HCT116 (cell line): ENCODE measurements at regions not wholly inside any gene's neighbourhood (a gene's known extent, or its start where the extent isn't known, plus 50 kb on each side); places are given as distances from the start of the nearest gene placed in this dataset.

Experiments
- ATAC-seq: fragments of 200-7000 bp; cut with Tn5 transposase; 2 replicates; pipeline ENCODE4 v1.9.1; 2020; ENCODE audit warnings: mild to moderate bottlenecking, moderate library complexity
- BruUV-seq: library from RNA; stranded (reverse); fragments of 400-500 nt; replicated peaks from 2 replicates; lab custom pipeline; 2021; lab: Mats Ljungman, UMichigan
- CTCF ChIA-PET: fragments of 300-600 bp; sonication (Branson Sonifier 250); formaldehyde crosslinking; loops from one replicate; lab custom pipeline; 2021; ENCODE audit warnings: antibody characterized with exemption; lab: Charles Lee
- POLR2A ChIA-PET: fragments of 300-600, 350-600 bp; sonication (Branson Sonifier 250); formaldehyde crosslinking; loops from one replicate; lab custom pipeline; 2021; ENCODE audit warnings: antibody characterized with exemption; lab: Charles Lee
- RAD21 ChIA-PET, 2 experiments: fragments of 300-600 bp; sonication (Branson Sonifier 250); formaldehyde crosslinking; loops; one replicate each; lab custom pipeline; 2023; ENCODE audit warnings: low total read pairs in 2 of 2; ENCODE audit not compliant: uncharacterized antibody in 2 of 2, unreplicated experiment in 2 of 2, low non-redundant PET in 1 of 2; lab: Charles Lee
- DNase-seq: peaks from one replicate; pipeline ENCODE4 v3.0.0-alpha.2; 2010; ENCODE audit warnings: low read depth, low spot score
- H2AFZ ChIP-seq: fragments of 200-600 bp; shearing (Covaris generic), sonication (generic); 2 replicates; pipeline ENCODE4 v1.6.1; 2017; ENCODE audit warnings: low read depth, mixed run types, mixed read lengths, antibody characterized with exemption, low read length; ENCODE audit not compliant: poor library complexity, severe bottlenecking
- H3K27ac ChIP-seq: 2 replicates; pipeline ENCODE4 v1.5.1; 2012; ENCODE audit warnings: low read depth, low read length
- H3K27me3 ChIP-seq: fragments of 200-600 bp; sonication (generic); 2 replicates; pipeline ENCODE4 v1.6.1; 2016; ENCODE audit warnings: mixed run types, low read length, mixed read lengths; ENCODE audit not compliant: insufficient read depth
- H3K36me3 ChIP-seq, 2 experiments: fragments of 200-500 bp in 1 of 2; fragments of 200-600 bp in 1 of 2; sonication (Bioruptor generic) in 1 of 2; sonication (generic) in 1 of 2; 2 replicates each; pipeline versions ENCODE4 v1.5.1 to v1.6.1; 2014 to 2016; ENCODE audit warnings: low read length in 2 of 2, inconsistent platforms in 1 of 2, mixed read lengths in 1 of 2, mixed run types in 1 of 2; ENCODE audit not compliant: insufficient read depth in 2 of 2, control insufficient read depth in 1 of 2
- H3K4me1 ChIP-seq, 2 experiments: fragments of 200-600 bp in 1 of 2; sonication (generic) in 1 of 2; 2 replicates each; pipeline versions ENCODE4 v1.5.1 to v1.6.1; 2012 to 2017; ENCODE audit warnings: low read length in 2 of 2, inconsistent platforms in 1 of 2, mild to moderate bottlenecking in 1 of 2, mixed read lengths in 1 of 2, mixed run types in 1 of 2, moderate library complexity in 1 of 2; ENCODE audit not compliant: insufficient read depth in 2 of 2, control insufficient read depth in 1 of 2
- H3K4me2 ChIP-seq: fragments of 200-600 bp; sonication (generic); 2 replicates; pipeline ENCODE4 v1.6.1; 2017; ENCODE audit warnings: mixed run types, low read length, mixed read lengths
- H3K4me3 ChIP-seq, 2 experiments: fragments of 200-600 bp in 1 of 2; sonication (generic) in 1 of 2; replicated peaks in 1 of 2; 2 replicates each; pipeline ENCODE4 v1.5.1; 2011 to 2016; ENCODE audit warnings: low read length in 2 of 2, control low read depth in 1 of 2, low read depth in 1 of 2, mild to moderate bottlenecking in 1 of 2, mixed read lengths in 1 of 2, mixed run types in 1 of 2
- H3K79me2 ChIP-seq: fragments of 200-600 bp; sonication (generic); 2 replicates; pipeline ENCODE4 v1.6.1; 2017; ENCODE audit warnings: mild to moderate bottlenecking, mixed run types, low read length, moderate library complexity, mixed read lengths; ENCODE audit not compliant: insufficient read depth
- H3K9ac ChIP-seq: fragments of 200-600 bp; sonication (generic); 2 replicates; pipeline ENCODE4 v1.6.1; 2016; ENCODE audit warnings: low read length, mixed read lengths
- H3K9me2 ChIP-seq: fragments of 200-600 bp; sonication (generic), shearing (Covaris generic); 2 replicates; pipeline ENCODE4 v1.6.1; 2017; ENCODE audit warnings: mixed run types, mild to moderate bottlenecking, moderate library complexity; ENCODE audit not compliant: insufficient read depth
- H3K9me3 ChIP-seq, 2 experiments: fragments of 200-500 bp in 1 of 2; fragments of 200-600 bp in 1 of 2; sonication (Bioruptor generic) in 1 of 2; sonication (generic) in 1 of 2; 2 replicates each; pipeline ENCODE4 v1.6.1; 2014 to 2017; ENCODE audit warnings: low read length in 2 of 2, mixed read lengths in 2 of 2, inconsistent platforms in 1 of 2, low read depth in 1 of 2, mild to moderate bottlenecking in 1 of 2, mixed run types in 1 of 2, moderate library complexity in 1 of 2; ENCODE audit not compliant: control insufficient read depth in 1 of 2, insufficient read depth in 1 of 2
- H4K20me1 ChIP-seq: fragments of 200-600 bp; sonication (generic), shearing (Covaris generic); 2 replicates; pipeline ENCODE4 v1.6.1; 2017; ENCODE audit warnings: mixed run types, mild to moderate bottlenecking, moderate library complexity; ENCODE audit not compliant: insufficient read depth
- CBX3 ChIP-seq: IDR thresholded peaks from 2 replicates; pipeline ENCODE4 v1.6.1; 2012; ENCODE audit warnings: low read depth
- CEBPB ChIP-seq: IDR thresholded peaks from 2 replicates; pipeline ENCODE4 v1.6.1; 2012; ENCODE audit warnings: low read depth
- ELF1 ChIP-seq: IDR thresholded peaks from 2 replicates; pipeline ENCODE4 v1.6.1; 2012; ENCODE audit warnings: low read depth, borderline replicate concordance
- EZH2 ChIP-seq: fragments of 200-600 bp; sonication (generic); IDR thresholded peaks from 2 replicates; pipeline ENCODE4 v1.6.1; 2017; ENCODE audit warnings: antibody characterized with exemption, mixed run types
- EZH2phosphoT487 ChIP-seq: fragments of 200-600 bp; IDR thresholded peaks from 2 replicates; pipeline ENCODE4 v1.6.1; 2018; ENCODE audit warnings: antibody characterized with exemption, borderline replicate concordance
- FOSL1 ChIP-seq: IDR thresholded peaks from 2 replicates; pipeline ENCODE4 v1.6.1; 2012; ENCODE audit warnings: low read depth
- RAD21 ChIP-seq: IDR thresholded peaks from 2 replicates; pipeline ENCODE4 v1.6.1; 2012; ENCODE audit warnings: low read depth, mild to moderate bottlenecking
- SIN3A ChIP-seq: IDR thresholded peaks from 2 replicates; pipeline ENCODE4 v1.6.1; 2012; ENCODE audit warnings: low read depth
- SRF ChIP-seq: IDR thresholded peaks from 2 replicates; pipeline ENCODE4 v1.6.1; 2012; ENCODE audit warnings: low read depth
- YY1 ChIP-seq: IDR thresholded peaks from 2 replicates; pipeline ENCODE4 v1.6.1; 2011; ENCODE audit warnings: low read length, low read depth, moderate library complexity, mild to moderate bottlenecking; ENCODE audit not compliant: insufficient replicate concordance; ENCODE audit errors: extremely low read depth
- ZFX ChIP-seq: fragments of 450-650 bp; IDR thresholded peaks from 2 replicates; pipeline ENCODE4 v1.6.1; 2017
- ZNF274 ChIP-seq: fragments of 200-500 bp; sonication (Bioruptor generic); IDR thresholded peaks from 2 replicates; pipeline ENCODE4 v1.6.1; 2014; ENCODE audit warnings: mild to moderate bottlenecking, low read depth, low read length, inconsistent platforms
- intact Hi-C: fragments of 100-400 bp; cut with micrococcal nuclease; formaldehyde crosslinking; loops from 2 replicates; pipeline ENCODE4 v1.10.0; 2022
- TF ChIP-seq, protein P1 (sequence below), 3 experiments: fragments of 200-600 bp in 1 of 3; sonication (generic) in 1 of 3; IDR thresholded peaks in 2 of 3; conservative IDR thresholded peaks in 1 of 3; 2 replicates each; pipeline ENCODE4 v1.5.1; 2012 to 2017; ENCODE audit warnings: low read depth in 2 of 3, low read length in 2 of 3, antibody characterized with exemption in 1 of 3, borderline replicate concordance in 1 of 3, control low read depth in 1 of 3, mild to moderate bottlenecking in 1 of 3, mixed read lengths in 1 of 3, mixed run types in 1 of 3, moderate library complexity in 1 of 3; ENCODE audit not compliant: insufficient read depth in 1 of 3
- TF ChIP-seq, protein P2 (sequence below): IDR thresholded peaks from 2 replicates; pipeline ENCODE4 v1.6.1; 2012
- TF ChIP-seq, protein P3 (sequence below): IDR thresholded peaks from 2 replicates; pipeline ENCODE4 v1.6.1; 2011; ENCODE audit warnings: mild to moderate bottlenecking, low read length, moderate library complexity; ENCODE audit not compliant: insufficient replicate concordance; ENCODE audit errors: extremely low read depth

DNA sequence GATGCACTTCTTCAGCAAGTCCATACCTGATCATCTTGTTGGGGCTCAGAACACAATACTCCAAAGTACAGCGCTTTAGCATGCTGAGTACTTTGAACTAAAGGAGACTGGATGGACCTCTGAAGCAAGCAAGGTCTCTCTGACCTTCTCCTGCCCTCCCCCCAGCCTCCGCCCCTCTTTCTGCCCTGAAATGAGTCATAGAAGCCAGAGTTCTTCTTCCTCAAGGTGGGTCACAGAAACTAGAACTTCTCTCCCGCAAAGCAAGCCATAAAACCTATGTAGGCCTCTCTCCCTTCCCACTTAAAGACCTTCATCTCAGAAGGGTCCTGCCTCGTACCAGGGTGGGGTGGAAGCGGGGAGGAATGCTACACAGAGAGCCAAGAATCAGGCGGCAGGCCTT lies 230.5 kb upstream of the PROK2 start:
- RAD21 ChIA-PET = no interaction called here
- CTCF ChIA-PET = no interaction called here
- Histone ChIP-seq H2AFZ (no peak overlapping the region), H3K27ac (no peak overlapping the region), H3K4me3 (no peak overlapping the region), H3K9ac (no peak overlapping the region), H3K4me1 (peaks cover 3 to 26% of the 10 kb centered on the region in 2 experiments; a peak in 3 of 4 replicates), H3K36me3 (no peaks in the 10 kb centered on the region), H3K9me3 (no peaks in the 10 kb centered on the region), H3K79me2 (no peaks in the 10 kb centered on the region), H4K20me1 (no peaks in the 10 kb centered on the region), H3K27me3 (no peaks in the 10 kb centered on the region), H3K4me2 (no peak overlapping the region), H3K9me2 (no peaks in the 10 kb centered on the region)
- intact Hi-C loops = no loop called here
- ATAC-seq (no peak), DNase-seq (no peak)
- no TSS peak for BruUV-seq
- TF ChIP-seq EZH2phosphoT487 (no peak), ZFX (no peak), EZH2 (no peak), CEBPB (no peak), YY1 (no peak), RAD21 (no peak), ELF1 (no peak), CBX3 (no peak), SRF (no peak), ZNF274 (no peak), SIN3A (no peak), FOSL1 (no peak)
- TF ChIP-seq, protein P1, sequence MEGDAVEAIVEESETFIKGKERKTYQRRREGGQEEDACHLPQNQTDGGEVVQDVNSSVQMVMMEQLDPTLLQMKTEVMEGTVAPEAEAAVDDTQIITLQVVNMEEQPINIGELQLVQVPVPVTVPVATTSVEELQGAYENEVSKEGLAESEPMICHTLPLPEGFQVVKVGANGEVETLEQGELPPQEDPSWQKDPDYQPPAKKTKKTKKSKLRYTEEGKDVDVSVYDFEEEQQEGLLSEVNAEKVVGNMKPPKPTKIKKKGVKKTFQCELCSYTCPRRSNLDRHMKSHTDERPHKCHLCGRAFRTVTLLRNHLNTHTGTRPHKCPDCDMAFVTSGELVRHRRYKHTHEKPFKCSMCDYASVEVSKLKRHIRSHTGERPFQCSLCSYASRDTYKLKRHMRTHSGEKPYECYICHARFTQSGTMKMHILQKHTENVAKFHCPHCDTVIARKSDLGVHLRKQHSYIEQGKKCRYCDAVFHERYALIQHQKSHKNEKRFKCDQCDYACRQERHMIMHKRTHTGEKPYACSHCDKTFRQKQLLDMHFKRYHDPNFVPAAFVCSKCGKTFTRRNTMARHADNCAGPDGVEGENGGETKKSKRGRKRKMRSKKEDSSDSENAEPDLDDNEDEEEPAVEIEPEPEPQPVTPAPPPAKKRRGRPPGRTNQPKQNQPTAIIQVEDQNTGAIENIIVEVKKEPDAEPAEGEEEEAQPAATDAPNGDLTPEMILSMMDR (IDR thresholded peaks at IDR 0.05 in 2 of 3, conservative IDR thresholded peaks at IDR 0.05 in 1 of 3; ENCODE audit: borderline replicate concordance in 1 of 3, insufficient read depth in 1 of 3, low read depth in 2 of 3, low read length in 2 of 3) = no peak
- TF ChIP-seq, protein P2, sequence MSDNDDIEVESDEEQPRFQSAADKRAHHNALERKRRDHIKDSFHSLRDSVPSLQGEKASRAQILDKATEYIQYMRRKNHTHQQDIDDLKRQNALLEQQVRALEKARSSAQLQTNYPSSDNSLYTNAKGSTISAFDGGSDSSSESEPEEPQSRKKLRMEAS = no peak
- TF ChIP-seq, protein P3, sequence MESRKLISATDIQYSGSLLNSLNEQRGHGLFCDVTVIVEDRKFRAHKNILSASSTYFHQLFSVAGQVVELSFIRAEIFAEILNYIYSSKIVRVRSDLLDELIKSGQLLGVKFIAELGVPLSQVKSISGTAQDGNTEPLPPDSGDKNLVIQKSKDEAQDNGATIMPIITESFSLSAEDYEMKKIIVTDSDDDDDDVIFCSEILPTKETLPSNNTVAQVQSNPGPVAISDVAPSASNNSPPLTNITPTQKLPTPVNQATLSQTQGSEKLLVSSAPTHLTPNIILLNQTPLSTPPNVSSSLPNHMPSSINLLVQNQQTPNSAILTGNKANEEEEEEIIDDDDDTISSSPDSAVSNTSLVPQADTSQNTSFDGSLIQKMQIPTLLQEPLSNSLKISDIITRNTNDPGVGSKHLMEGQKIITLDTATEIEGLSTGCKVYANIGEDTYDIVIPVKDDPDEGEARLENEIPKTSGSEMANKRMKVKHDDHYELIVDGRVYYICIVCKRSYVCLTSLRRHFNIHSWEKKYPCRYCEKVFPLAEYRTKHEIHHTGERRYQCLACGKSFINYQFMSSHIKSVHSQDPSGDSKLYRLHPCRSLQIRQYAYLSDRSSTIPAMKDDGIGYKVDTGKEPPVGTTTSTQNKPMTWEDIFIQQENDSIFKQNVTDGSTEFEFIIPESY = no peak
- POLR2A ChIA-PET = no interaction called here
